SK-N-SH (cell line): ENCODE measurements at regions not wholly inside any gene's neighbourhood (a gene's known extent, or its start where the extent isn't known, plus 50 kb on each side); places are given as distances from the start of the nearest gene placed in this dataset.

Experiments
- CTCF ChIP-seq: fragments of 200-600 bp; sonication (generic); IDR thresholded peaks from 2 replicates; pipeline ENCODE4 v1.6.1; 2017; ENCODE audit warnings: antibody characterized with exemption, mild to moderate bottlenecking, moderate library complexity
- EP300 ChIP-seq, 2 experiments: IDR thresholded peaks; 2 replicates each; pipeline versions ENCODE4 v1.4.0 to v1.6.1; 2012; ENCODE audit warnings: borderline replicate concordance in 1 of 2, low read depth in 1 of 2, low read length in 1 of 2
- EZH2phosphoT487 ChIP-seq: fragments of 200-600 bp; sonication (generic); IDR thresholded peaks from 2 replicates; pipeline ENCODE4 v1.6.1; 2017; ENCODE audit warnings: low read depth, mixed run types, mild to moderate bottlenecking, antibody characterized with exemption, moderate library complexity, borderline replicate concordance
- FOSL2 ChIP-seq: IDR thresholded peaks from 2 replicates; pipeline ENCODE4 v1.4.0; 2012; ENCODE audit warnings: low read depth, mild to moderate bottlenecking, moderate library complexity, borderline replicate concordance
- MAX ChIP-seq: IDR thresholded peaks from 2 replicates; pipeline ENCODE4 v1.4.0; 2012; ENCODE audit warnings: low read depth
- POLR2AphosphoS5 ChIP-seq: IDR thresholded peaks from 2 replicates; pipeline ENCODE4 v1.6.1; 2012; ENCODE audit warnings: low read depth, low read length
- RAD21 ChIP-seq: IDR thresholded peaks from 2 replicates; pipeline ENCODE4 v1.6.1; 2012; ENCODE audit warnings: mild to moderate bottlenecking, low read length
- REST ChIP-seq: IDR thresholded peaks from 2 replicates; pipeline ENCODE4 v1.6.1; 2012; ENCODE audit warnings: mild to moderate bottlenecking, low read depth, low read length, moderate library complexity
- SIN3A ChIP-seq: IDR thresholded peaks from 2 replicates; pipeline ENCODE4 v1.6.1; 2012; ENCODE audit warnings: low read depth, mild to moderate bottlenecking, low read length, moderate library complexity, borderline replicate concordance
- ZBTB33 ChIP-seq: IDR thresholded peaks from 2 replicates; pipeline ENCODE4 v1.4.0; 2012; ENCODE audit warnings: low read depth, borderline replicate concordance
- TF ChIP-seq, protein P1 (sequence below): IDR thresholded peaks from 2 replicates; pipeline ENCODE4 v1.4.0; 2012; ENCODE audit warnings: low read depth, borderline replicate concordance
- TF ChIP-seq, protein P2 (sequence below): IDR thresholded peaks from 2 replicates; pipeline ENCODE4; 2012

GRCh38 chr2:205902900-205903237, 183.1 kb downstream of the INO80D start:
- TF ChIP-seq EZH2phosphoT487 (no peak), SIN3A (no peak), CTCF (no peak), RAD21 (no peak), POLR2AphosphoS5 (no peak), MAX (no peak), ZBTB33 (no peak), REST (no peak), FOSL2 (no peak), EP300 (IDR thresholded peaks at IDR 0.05; ENCODE audit: borderline replicate concordance in 1 of 2, low read depth in 1 of 2, low read length in 1 of 2) (no peak)
- TF ChIP-seq, protein P1, sequence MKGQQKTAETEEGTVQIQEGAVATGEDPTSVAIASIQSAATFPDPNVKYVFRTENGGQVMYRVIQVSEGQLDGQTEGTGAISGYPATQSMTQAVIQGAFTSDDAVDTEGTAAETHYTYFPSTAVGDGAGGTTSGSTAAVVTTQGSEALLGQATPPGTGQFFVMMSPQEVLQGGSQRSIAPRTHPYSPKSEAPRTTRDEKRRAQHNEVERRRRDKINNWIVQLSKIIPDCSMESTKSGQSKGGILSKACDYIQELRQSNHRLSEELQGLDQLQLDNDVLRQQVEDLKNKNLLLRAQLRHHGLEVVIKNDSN, result no peak
- TF ChIP-seq, protein P2, sequence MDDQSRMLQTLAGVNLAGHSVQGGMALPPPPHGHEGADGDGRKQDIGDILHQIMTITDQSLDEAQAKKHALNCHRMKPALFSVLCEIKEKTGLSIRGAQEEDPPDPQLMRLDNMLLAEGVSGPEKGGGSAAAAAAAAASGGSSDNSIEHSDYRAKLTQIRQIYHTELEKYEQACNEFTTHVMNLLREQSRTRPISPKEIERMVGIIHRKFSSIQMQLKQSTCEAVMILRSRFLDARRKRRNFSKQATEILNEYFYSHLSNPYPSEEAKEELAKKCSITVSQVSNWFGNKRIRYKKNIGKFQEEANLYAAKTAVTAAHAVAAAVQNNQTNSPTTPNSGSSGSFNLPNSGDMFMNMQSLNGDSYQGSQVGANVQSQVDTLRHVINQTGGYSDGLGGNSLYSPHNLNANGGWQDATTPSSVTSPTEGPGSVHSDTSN, result no peak
